Nephron progenitor cell (in vitro differentiated cells): ENCODE measurements at regions not wholly inside any gene's neighbourhood (a gene's known extent, or its start where the extent isn't known, plus 50 kb on each side); places are given as distances from the start of the nearest gene placed in this dataset.

Experiments
- DNase-seq: peaks from one replicate; pipeline ENCODE4 v3.0.0; 2021
- H3K27ac Mint-ChIP-seq: 2 replicates; pipeline ENCODE4 v1.8.0; 2021; ENCODE audit warnings: mild to moderate bottlenecking, moderate library complexity, mixed read lengths
- H3K27me3 Mint-ChIP-seq: 2 replicates; pipeline ENCODE4 v1.8.0; 2021; ENCODE audit warnings: mild to moderate bottlenecking, low read depth, mixed read lengths; ENCODE audit not compliant: poor library complexity
- H3K36me3 Mint-ChIP-seq: 2 replicates; pipeline ENCODE4 v1.8.0; 2021; ENCODE audit warnings: low read depth, mixed read lengths
- H3K4me1 Mint-ChIP-seq: 2 replicates; pipeline ENCODE4 v1.8.0; 2021; ENCODE audit warnings: mixed read lengths
- H3K4me3 Mint-ChIP-seq: 2 replicates; pipeline ENCODE4 v1.8.0; 2021; ENCODE audit warnings: mild to moderate bottlenecking, moderate library complexity, mixed read lengths
- H3K9me3 Mint-ChIP-seq: 2 replicates; pipeline ENCODE4 v1.8.0; 2021; ENCODE audit warnings: mild to moderate bottlenecking, moderate library complexity, mixed read lengths
- TF ChIP-seq, protein P1 (sequence below): fragments of 200-600 bp; sonication (generic); IDR thresholded peaks from 2 replicates; pipeline ENCODE4 v1.5.0; 2021; ENCODE audit warnings: antibody characterized with exemption

GRCh38 chrX:519741-520140 is 110.8 kb upstream of the SHOX start:
- peaks cover 47% of the 10 kb centered on the region for H3K27me3 Mint-ChIP-seq
- H3K4me3 Mint-ChIP-seq: no peak overlapping the region
- peak overlapping the region; percentile 90 for H3K27ac Mint-ChIP-seq
- H3K4me1 Mint-ChIP-seq: peaks cover 14% of the 10 kb centered on the region
- DNase-seq: no peak
- TF ChIP-seq, protein P1, sequence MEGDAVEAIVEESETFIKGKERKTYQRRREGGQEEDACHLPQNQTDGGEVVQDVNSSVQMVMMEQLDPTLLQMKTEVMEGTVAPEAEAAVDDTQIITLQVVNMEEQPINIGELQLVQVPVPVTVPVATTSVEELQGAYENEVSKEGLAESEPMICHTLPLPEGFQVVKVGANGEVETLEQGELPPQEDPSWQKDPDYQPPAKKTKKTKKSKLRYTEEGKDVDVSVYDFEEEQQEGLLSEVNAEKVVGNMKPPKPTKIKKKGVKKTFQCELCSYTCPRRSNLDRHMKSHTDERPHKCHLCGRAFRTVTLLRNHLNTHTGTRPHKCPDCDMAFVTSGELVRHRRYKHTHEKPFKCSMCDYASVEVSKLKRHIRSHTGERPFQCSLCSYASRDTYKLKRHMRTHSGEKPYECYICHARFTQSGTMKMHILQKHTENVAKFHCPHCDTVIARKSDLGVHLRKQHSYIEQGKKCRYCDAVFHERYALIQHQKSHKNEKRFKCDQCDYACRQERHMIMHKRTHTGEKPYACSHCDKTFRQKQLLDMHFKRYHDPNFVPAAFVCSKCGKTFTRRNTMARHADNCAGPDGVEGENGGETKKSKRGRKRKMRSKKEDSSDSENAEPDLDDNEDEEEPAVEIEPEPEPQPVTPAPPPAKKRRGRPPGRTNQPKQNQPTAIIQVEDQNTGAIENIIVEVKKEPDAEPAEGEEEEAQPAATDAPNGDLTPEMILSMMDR: no peak
- H3K36me3 Mint-ChIP-seq: no peaks in the 10 kb centered on the region
- peaks cover 23% of the 10 kb centered on the region for H3K9me3 Mint-ChIP-seq

GRCh38 chrX:522456-522855 is 108.1 kb upstream of the SHOX start:
- no peak overlapping the region for H3K4me3 Mint-ChIP-seq
- TF ChIP-seq, protein P1: no peak
- H3K36me3 Mint-ChIP-seq: no peaks in the 10 kb centered on the region
- H3K27ac Mint-ChIP-seq: no peak overlapping the region
- peaks cover 19% of the 10 kb centered on the region for H3K9me3 Mint-ChIP-seq
- H3K4me1 Mint-ChIP-seq: peaks cover 13% of the 10 kb centered on the region
- H3K27me3 Mint-ChIP-seq: peaks cover 47% of the 10 kb centered on the region
- DNase-seq: no peak

DNA sequence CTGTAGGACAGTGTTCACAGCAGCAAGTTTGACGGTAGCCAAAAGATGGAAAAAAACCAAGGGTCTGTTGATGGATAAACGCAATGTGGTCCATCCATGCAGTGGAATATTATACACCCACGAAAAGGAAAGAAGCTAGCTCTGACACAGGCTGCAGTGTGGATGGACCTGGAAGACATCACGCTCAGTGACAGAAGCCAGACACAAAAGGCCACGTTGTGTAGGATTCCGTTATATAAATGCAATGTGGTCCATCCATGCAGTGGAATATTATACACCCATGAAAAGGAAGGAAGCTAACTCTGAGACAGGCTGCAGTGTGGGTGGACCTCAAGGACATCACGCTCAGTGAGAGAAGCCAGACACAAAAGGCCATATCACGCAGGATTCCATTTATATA is 105.5 kb upstream of the SHOX start:
- Mint-ChIP-seq H3K4me1 (peaks cover 7% of the 10 kb centered on the region), H3K27ac (no peak overlapping the region), H3K27me3 (peaks cover 44% of the 10 kb centered on the region), H3K9me3 (peaks cover 11% of the 10 kb centered on the region), H3K4me3 (no peak overlapping the region), H3K36me3 (no peaks in the 10 kb centered on the region)
- TF ChIP-seq, protein P1: no peak
- DNase-seq: no peak

DNA sequence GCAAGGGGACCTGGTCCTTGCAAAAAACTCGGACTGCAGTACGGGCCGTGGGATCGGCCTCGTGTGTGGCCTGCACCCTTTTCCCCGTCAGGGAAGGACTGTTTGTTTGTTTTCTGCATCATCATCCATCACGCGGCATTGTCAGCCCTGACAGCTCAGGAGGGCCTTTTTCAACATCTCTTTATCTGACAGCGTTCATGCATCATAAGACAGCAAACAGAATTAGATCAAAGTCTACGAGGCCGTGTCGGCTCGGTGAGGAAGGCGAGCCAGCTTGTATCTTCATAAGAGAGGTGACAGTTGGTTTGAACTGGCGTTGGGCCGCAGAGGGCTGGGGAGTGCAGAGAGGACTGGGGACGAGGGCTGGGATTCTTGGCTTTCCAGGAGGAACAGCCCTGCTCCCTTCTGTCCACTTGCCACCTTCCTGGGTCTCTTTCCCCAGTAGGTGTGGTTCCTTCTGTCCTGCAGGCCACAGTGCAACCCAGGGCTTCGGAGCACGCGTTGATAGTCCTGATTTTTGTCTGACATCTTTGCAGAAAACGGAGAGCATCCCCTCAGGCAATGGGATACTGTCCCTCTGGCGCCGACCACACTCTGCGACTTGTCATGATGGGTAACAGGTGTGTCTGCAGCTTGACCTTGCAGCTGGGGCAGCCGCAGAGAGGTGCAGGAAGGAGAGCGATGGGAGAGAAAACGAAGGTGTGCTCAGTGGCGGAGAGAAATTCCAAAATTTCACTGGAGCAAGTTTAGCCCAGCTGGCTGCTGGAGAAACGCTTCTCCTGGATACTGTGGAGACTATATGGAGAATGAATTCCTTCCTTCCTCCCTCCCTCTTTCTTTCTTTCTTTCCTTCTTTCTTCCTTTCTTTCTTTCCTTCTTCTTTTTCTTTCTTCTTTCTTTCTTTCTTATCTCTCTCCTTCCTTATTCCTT is 104.0 kb upstream of the SHOX start:
- TF ChIP-seq, protein P1: no peak
- Mint-ChIP-seq H3K27ac (peak overlapping the region; percentile 41), H3K4me3 (no peak overlapping the region), H3K36me3 (no peaks in the 10 kb centered on the region), H3K9me3 (peaks cover 5% of the 10 kb centered on the region), H3K27me3 (peaks cover 43% of the 10 kb centered on the region), H3K4me1 (peaks cover 5% of the 10 kb centered on the region)
- DNase-seq: no peak

- no peak for DNase-seq
- Mint-ChIP-seq H3K27me3 (peaks cover 38% of the 10 kb centered on the region), H3K9me3 (no peaks in the 10 kb centered on the region), H3K4me1 (peaks cover 5% of the 10 kb centered on the region), H3K27ac (no peak overlapping the region), H3K36me3 (no peaks in the 10 kb centered on the region), H3K4me3 (no peak overlapping the region)
- TF ChIP-seq, protein P1: no peak
Measured at GRCh38 chrX:530726-531610, 99.6 kb upstream of the SHOX start.
